GM10266 (cell line): ENCODE measurements at regions not wholly inside any gene's neighbourhood (a gene's known extent, or its start where the extent isn't known, plus 50 kb on each side); places are given as distances from the start of the nearest gene placed in this dataset.

ENCODE experiments used
- DNase-seq: peaks from one replicate; pipeline ENCODE4 v3.0.0; 2012; ENCODE audit errors: extremely low spot score
- CTCF ChIP-seq: IDR thresholded peaks from 2 replicates; pipeline ENCODE4 v1.5.1; 2012; ENCODE audit warnings: mild to moderate bottlenecking, low read depth; ENCODE audit not compliant: control insufficient read depth, insufficient read depth; ENCODE audit errors: missing control alignments

- DNase-seq: no peak
- TF ChIP-seq CTCF: no peak
Observed at GRCh38 chr15:85954586-85954985, 125.1 kb upstream of the AGBL1 start.

GRCh38 chr15:85955501-85956391 is 123.9 kb upstream of the AGBL1 start:
- no peak for TF ChIP-seq CTCF
- DNase-seq: peak; percentile 10

- DNase-seq: no peak
Observed at GRCh38 chr15:85956532-85957275, 123.0 kb upstream of the AGBL1 start.

GRCh38 chr15:85959611-85960010 is 120.1 kb upstream of the AGBL1 start:
- no peak for DNase-seq
- no peak for TF ChIP-seq CTCF

More at GRCh38 chr15:85956532-85957275, 123.0 kb upstream of the AGBL1 start:
- no peak for TF ChIP-seq CTCF

- TF ChIP-seq CTCF: no peak
Observed at GRCh38 chr15:85960381-85960780, 119.3 kb upstream of the AGBL1 start.

GRCh38 chr15:85961821-85962220 is 117.8 kb upstream of the AGBL1 start:
- TF ChIP-seq CTCF: no peak

More at GRCh38 chr15:85960381-85960780, 119.3 kb upstream of the AGBL1 start:
- DNase-seq: no peak

More at GRCh38 chr15:85961821-85962220, 117.8 kb upstream of the AGBL1 start:
- no peak for DNase-seq
